GM10266 (cell line): ENCODE measurements at regions not wholly inside any gene's neighbourhood (a gene's known extent, or its start where the extent isn't known, plus 50 kb on each side); places are given as distances from the start of the nearest gene placed in this dataset.

Experiments used
- DNase-seq: peaks from one replicate; pipeline ENCODE4 v3.0.0; 2012; ENCODE audit errors: extremely low spot score
- TF ChIP-seq, protein P1 (sequence below): IDR thresholded peaks from 2 replicates; pipeline ENCODE4 v1.5.1; 2012; ENCODE audit warnings: mild to moderate bottlenecking, low read depth; ENCODE audit not compliant: control insufficient read depth, insufficient read depth; ENCODE audit errors: missing control alignments

DNA sequence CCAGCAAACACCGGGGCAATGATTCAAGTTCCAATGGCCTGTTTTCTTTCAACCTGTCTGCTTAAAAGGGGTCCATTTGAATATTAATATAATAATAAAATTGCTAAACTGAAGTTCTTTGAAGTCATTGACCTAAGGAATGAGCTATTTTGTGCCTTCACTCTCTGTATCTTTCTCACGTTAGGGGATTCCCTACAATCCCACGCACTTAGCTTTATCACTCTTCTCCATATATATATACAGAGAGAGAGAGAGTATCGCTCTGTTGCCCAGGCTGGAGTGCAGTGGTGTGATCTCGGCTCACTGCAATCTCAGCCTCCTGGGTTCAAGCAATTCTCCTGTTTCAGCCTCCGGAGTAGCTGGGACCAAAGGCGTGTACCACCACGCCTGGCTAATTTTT is 83.9 kb upstream of the NWD2 start:
- DNase-seq, result no peak
- TF ChIP-seq, protein P1, sequence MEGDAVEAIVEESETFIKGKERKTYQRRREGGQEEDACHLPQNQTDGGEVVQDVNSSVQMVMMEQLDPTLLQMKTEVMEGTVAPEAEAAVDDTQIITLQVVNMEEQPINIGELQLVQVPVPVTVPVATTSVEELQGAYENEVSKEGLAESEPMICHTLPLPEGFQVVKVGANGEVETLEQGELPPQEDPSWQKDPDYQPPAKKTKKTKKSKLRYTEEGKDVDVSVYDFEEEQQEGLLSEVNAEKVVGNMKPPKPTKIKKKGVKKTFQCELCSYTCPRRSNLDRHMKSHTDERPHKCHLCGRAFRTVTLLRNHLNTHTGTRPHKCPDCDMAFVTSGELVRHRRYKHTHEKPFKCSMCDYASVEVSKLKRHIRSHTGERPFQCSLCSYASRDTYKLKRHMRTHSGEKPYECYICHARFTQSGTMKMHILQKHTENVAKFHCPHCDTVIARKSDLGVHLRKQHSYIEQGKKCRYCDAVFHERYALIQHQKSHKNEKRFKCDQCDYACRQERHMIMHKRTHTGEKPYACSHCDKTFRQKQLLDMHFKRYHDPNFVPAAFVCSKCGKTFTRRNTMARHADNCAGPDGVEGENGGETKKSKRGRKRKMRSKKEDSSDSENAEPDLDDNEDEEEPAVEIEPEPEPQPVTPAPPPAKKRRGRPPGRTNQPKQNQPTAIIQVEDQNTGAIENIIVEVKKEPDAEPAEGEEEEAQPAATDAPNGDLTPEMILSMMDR, result no peak

DNA sequence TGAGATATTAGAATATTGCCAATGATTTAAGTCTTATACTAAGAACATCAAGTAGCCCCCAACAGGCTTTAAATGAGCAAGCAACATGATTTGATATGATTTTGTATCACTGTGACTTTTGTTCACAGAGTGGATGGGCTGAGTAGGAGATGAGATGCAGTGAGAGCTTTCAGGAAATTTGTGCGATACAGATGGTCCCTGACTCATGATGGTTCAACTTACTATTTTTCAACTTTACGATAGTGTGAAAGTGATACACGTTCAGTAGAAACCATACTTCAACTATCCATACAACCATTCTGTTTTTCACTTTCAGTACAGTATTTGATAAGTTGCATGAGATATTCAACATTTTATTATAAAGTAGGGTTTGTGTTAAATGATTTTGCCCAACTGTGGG is 78.7 kb upstream of the NWD2 start:
- DNase-seq, result no peak
- TF ChIP-seq, protein P1, result no peak

DNA sequence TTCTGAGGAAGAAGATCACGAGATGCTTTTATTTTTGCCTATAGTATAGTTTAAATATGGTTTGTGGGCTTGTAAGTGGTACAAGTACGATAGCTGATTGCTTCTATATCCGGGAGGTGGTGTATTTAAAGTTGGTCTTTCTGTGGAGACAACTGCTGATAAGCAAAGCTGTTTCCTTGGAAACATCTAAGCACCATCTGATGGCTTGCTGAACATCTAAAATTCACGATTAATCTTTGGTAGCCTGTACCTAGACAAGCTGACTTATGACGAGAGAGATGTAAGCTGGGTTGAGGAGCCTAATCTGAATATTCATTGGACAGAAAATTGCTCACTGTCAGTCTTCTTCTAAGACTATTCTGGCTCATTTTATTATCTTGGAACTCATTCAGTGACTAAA is 74.6 kb upstream of the NWD2 start:
- DNase-seq, result no peak
- TF ChIP-seq, protein P1, result no peak

DNA sequence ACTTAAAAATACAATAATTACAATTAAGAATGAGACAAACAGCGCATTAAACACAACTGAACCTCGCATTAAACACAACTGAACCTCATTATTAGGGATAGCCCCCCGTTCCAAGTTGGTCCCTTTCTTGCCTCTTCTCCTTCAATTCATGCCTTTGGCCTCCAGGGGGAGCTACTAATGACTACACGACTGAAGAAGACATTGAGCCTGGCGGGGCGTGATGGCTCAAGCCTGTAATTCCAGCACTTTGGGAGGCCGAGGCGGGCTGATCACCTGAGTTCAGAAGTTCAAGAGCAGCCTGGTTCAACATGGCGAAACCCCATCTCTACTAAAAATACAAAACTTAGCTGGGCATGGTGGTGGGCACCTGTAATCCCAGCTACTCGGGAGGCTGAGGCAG is 56.4 kb upstream of the NWD2 start:
- DNase-seq, result no peak
- TF ChIP-seq, protein P1, result peak; percentile 18
